Adrenal gland (tissue), 9 donors: ENCODE measurements at regions not wholly inside any gene's neighbourhood (a gene's known extent, or its start where the extent isn't known, plus 50 kb on each side); places are given as distances from the start of the nearest gene placed in this dataset.
"Not testable (repeated sequence)": the region's sequence is repeated elsewhere in the genome, so short reads cannot be mapped to it uniquely, and the experiment has no call there.

Source experiments
- DNase-seq, 7 donors: peaks; one replicate each; pipeline ENCODE4 v3.0.0-alpha.2; 2019 to 2020
- H3K27ac ChIP-seq, 5 donors: fragments of 200-600 bp; sonication (generic) in 4 of 5; 1 replicate in 3 of 5; 2 replicates in 2 of 5; pipeline versions ENCODE4 v1.5.1 to v1.8.0; 2016 to 2020; ENCODE audit warnings: mild to moderate bottlenecking in 1 of 5
- H3K27me3 ChIP-seq: fragments of 200-600 bp; 2 replicates; pipeline ENCODE4 v1.8.0; 2021
- H3K36me3 ChIP-seq, 2 donors: fragments of 200-600 bp; replicated peaks in 1 of 2; 1 replicate in 1 of 2; 2 replicates in 1 of 2; pipeline versions ENCODE4 v1.5.1 to v1.8.0; 2018 to 2022
- H3K4me1 ChIP-seq, 2 donors: fragments of 200-600 bp; replicated peaks in 1 of 2; 1 replicate in 1 of 2; 2 replicates in 1 of 2; pipeline versions ENCODE4 v1.5.1 to v1.8.0; 2018 to 2021
- H3K4me3 ChIP-seq, 4 donors: fragments of 200-600 bp; sonication (generic) in 3 of 4; one replicate each; pipeline ENCODE4 v1.5.1; 2016 to 2018
- H3K9me3 ChIP-seq, 3 donors: fragments of 200-600 bp; sonication (generic) in 1 of 3; replicated peaks in 1 of 3; 1 replicate in 2 of 3; 2 replicates in 1 of 3; pipeline versions ENCODE4 v1.5.1 to v1.8.0; 2016 to 2021
- CTCF ChIP-seq, 6 experiments: fragments of 450-650 bp in 4 of 6; fragments of 200-600 bp in 2 of 6; sonication (generic) in 1 of 6; IDR thresholded peaks; 1 replicate in 5 of 6; 2 replicates in 1 of 6; pipeline versions ENCODE4 v1.5.1 to v1.8.0; 2016 to 2021; ENCODE audit warnings: antibody characterized with exemption in 6 of 6, mild to moderate bottlenecking in 2 of 6, moderate library complexity in 1 of 6
- POLR2A ChIP-seq, 2 donors: fragments of 450-650 bp; IDR thresholded peaks; one replicate each; pipeline ENCODE4 v1.6.1; 2017; ENCODE audit warnings: antibody characterized with exemption in 2 of 2, mild to moderate bottlenecking in 2 of 2, moderate library complexity in 1 of 2
- WGBS, 4 donors: extraction: QIAGEN DNeasy Blood & Tissue Kit in 2 of 4; methylation state at CpG; one replicate each; pipeline versions ENCODE4 v1.1.5 to v1.1.7; 2013 to 2017; 5-methylcytosine and 5-hydroxymethylcytosine counted together
- intact Hi-C, 2 donors: fragments of 100-400 bp; cut with DNase I; formaldehyde crosslinking; loops; one replicate each; pipeline versions ENCODE4 v1.14.1 to v1.15.0; 2022 to 2023
- donor health status: healthy with polysubstance abuse.
- donor health status: Bipolar disorder and iron deficiency.
- donor health status: DM: yes; HTN: yes; CAD: no.
- donor health status: DM: no; HTN: no; CAD: no.
- donor health status: DM: no; HTN: no; CAD: no.

- no peaks in the 10 kb centered on the region for H3K27me3 ChIP-seq
- no peaks in the 10 kb centered on the region for H3K4me1 ChIP-seq
- H3K9me3 ChIP-seq, result no peaks in the 10 kb centered on the region
- H3K36me3 ChIP-seq, result no peaks in the 10 kb centered on the region
- TF ChIP-seq POLR2A (IDR thresholded peaks at IDR 0.05) (no peak), CTCF (IDR thresholded peaks at IDR 0.05) (no peak)
- DNase-seq, result no peak
- intact Hi-C loops, result no loop called here
- no peak overlapping the region for H3K27ac ChIP-seq
- no peak overlapping the region for H3K4me3 ChIP-seq
These were observed 1069.9 kb downstream of the DNAJB9 start for GRCh38 chr7:109639561-109639960.

- WGBS, 4 donors, result 85 to 90% (median 88%) methylated on average over 7 of the region's 7 CpGs
- intact Hi-C loops, result no loop called here
- H3K27me3 ChIP-seq, result no peaks in the 10 kb centered on the region
- H3K4me3 ChIP-seq, result no peak overlapping the region
- no peaks in the 10 kb centered on the region for H3K9me3 ChIP-seq
- no peaks in the 10 kb centered on the region for H3K4me1 ChIP-seq
- TF ChIP-seq CTCF (IDR thresholded peaks at IDR 0.05) (no peak), POLR2A (IDR thresholded peaks at IDR 0.05) (no peak)
- no peak for DNase-seq
- H3K27ac ChIP-seq, result no peak overlapping the region
- H3K36me3 ChIP-seq, result no peaks in the 10 kb centered on the region
These were observed 1071.8 kb downstream of the DNAJB9 start for GRCh38 chr7:109641445-109641844.

GRCh38 chr7:109646124-109646523, 1076.5 kb downstream of the DNAJB9 start:
- H3K36me3 ChIP-seq, result no peaks in the 10 kb centered on the region
- H3K4me1 ChIP-seq, result no peaks in the 10 kb centered on the region
- no peak overlapping the region for H3K4me3 ChIP-seq
- no peak overlapping the region for H3K27ac ChIP-seq
- no peaks in the 10 kb centered on the region for H3K27me3 ChIP-seq
- intact Hi-C loops, result no loop called here
- DNase-seq, result no peak
- WGBS, 4 donors, result 76 to 81% (median 80%) methylated on average over 7 of the region's 7 CpGs
- TF ChIP-seq POLR2A (IDR thresholded peaks at IDR 0.05) (no peak), CTCF (IDR thresholded peaks at IDR 0.05) (no peak)
- no peaks in the 10 kb centered on the region for H3K9me3 ChIP-seq

- H3K9me3 ChIP-seq, intact Hi-C loops, H3K27ac ChIP-seq, H3K27me3 ChIP-seq, H3K4me3 ChIP-seq, DNase-seq, H3K36me3 ChIP-seq, H3K4me1 ChIP-seq: not testable (repeated sequence)
- 73 to 86% (median 81%) methylated on average over 5 of the region's 5 CpGs for WGBS, 4 donors
These were observed 1076.9 kb downstream of the DNAJB9 start for GRCh38 chr7:109646594-109646993.

GRCh38 chr7:109647263-109647662, 1077.6 kb downstream of the DNAJB9 start:
- H3K4me3 ChIP-seq, H3K27me3 ChIP-seq, H3K4me1 ChIP-seq, DNase-seq, H3K27ac ChIP-seq, H3K9me3 ChIP-seq, intact Hi-C loops, H3K36me3 ChIP-seq: not testable (repeated sequence)
- 63 to 95% (median 70%) methylated on average over 3 of the region's 3 CpGs for WGBS, 4 donors
